Astrocyte of the spinal cord (primary cell): ENCODE measurements at regions not wholly inside any gene's neighbourhood (a gene's known extent, or its start where the extent isn't known, plus 50 kb on each side); places are given as distances from the start of the nearest gene placed in this dataset.
"Not testable (repeated sequence)": the region's sequence is repeated elsewhere in the genome, so short reads cannot be mapped to it uniquely, and the experiment has no call there.

Experiments used
- DNase-seq: peaks from one replicate; pipeline ENCODE4 v3.0.0; 2011; ENCODE audit warnings: low read depth, low spot score
- H3K4me3 ChIP-seq: 2 replicates; pipeline ENCODE4 v1.5.1; 2011; ENCODE audit warnings: low read depth, mild to moderate bottlenecking, low read length, moderate library complexity
- in situ Hi-C: cut with HindIII; loops from 2 replicates; pipeline ENCODE4 v1.10.0; 2017; ENCODE audit warnings: low sequenced_read_pairs
- TF ChIP-seq, protein P1 (sequence below): IDR thresholded peaks from 2 replicates; pipeline ENCODE4 v1.5.1; 2012; ENCODE audit warnings: low read depth, mild to moderate bottlenecking, low read length, inconsistent platforms

- no peak for DNase-seq
Observed at GRCh38 chr3:194189243-194189791, 53.4 kb downstream of the HES1 start.

DNA sequence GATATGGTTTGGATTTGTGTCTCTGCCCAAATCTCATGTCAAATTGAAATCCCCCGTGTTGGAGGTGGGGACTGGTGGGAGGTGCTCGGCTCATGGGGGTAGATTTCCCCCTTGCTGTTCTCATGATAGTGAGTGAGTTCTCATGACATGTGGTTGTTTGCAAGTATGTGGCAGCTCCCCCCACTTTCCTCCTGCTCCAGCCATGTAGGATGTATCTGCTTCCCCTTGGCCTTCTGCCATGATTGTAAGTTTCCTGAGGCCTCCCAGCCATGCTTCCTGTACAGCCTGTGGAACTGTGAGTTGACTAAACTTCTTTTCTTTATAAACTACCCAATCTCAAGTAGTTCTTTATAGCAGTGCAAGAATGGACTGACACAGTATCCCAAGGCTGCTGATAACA lies 55.9 kb downstream of the HES1 start:
- DNase-seq, H3K4me3 ChIP-seq, in situ Hi-C loops: not testable (repeated sequence)

More at GRCh38 chr3:194189243-194189791, 53.4 kb downstream of the HES1 start:
- in situ Hi-C loops = no loop called here
- TF ChIP-seq, protein P1, sequence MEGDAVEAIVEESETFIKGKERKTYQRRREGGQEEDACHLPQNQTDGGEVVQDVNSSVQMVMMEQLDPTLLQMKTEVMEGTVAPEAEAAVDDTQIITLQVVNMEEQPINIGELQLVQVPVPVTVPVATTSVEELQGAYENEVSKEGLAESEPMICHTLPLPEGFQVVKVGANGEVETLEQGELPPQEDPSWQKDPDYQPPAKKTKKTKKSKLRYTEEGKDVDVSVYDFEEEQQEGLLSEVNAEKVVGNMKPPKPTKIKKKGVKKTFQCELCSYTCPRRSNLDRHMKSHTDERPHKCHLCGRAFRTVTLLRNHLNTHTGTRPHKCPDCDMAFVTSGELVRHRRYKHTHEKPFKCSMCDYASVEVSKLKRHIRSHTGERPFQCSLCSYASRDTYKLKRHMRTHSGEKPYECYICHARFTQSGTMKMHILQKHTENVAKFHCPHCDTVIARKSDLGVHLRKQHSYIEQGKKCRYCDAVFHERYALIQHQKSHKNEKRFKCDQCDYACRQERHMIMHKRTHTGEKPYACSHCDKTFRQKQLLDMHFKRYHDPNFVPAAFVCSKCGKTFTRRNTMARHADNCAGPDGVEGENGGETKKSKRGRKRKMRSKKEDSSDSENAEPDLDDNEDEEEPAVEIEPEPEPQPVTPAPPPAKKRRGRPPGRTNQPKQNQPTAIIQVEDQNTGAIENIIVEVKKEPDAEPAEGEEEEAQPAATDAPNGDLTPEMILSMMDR = no peak
- H3K4me3 ChIP-seq = no peak overlapping the region

DNA sequence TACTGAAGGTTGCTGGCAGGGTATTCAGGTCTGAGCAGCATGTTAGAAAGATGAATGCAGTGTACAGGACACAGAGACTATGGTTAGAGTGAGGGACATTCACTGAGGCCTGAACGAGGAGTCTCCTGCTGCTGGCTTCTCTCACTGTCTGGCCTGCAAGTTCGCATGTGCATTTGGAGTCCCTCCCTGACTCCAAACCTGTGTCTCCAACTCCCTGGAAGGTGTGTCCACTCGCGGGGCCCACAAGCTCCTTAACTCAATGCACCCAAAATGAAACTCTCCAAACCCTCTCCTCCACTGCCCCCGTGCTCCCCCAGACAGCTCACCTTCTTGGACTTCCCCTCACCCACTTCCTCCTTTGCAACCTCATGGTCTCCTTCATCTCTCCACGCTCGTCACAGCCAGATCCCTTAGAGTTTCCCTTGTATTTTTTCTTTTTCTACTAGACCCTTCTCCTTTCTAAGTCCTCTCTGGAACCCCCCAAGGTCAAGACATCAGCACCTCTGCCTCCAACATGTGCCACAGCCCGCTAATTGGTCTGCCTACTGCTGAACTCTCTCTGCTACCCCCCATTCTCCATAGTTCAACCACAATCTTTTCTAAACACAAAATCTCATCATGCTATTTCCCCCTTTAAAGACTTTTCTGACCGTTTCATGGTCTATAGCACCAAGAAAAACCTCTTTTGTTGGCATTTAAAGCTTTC lies 58.3 kb downstream of the HES1 start:
- TF ChIP-seq, protein P1 = no peak
- DNase-seq = no peak
- H3K4me3 ChIP-seq = no peak overlapping the region
- in situ Hi-C loops = no loop called here

- in situ Hi-C loops = no loop called here
- TF ChIP-seq, protein P1 = no peak
Observed at GRCh38 chr3:194194757-194195085, 58.8 kb downstream of the HES1 start.

DNA sequence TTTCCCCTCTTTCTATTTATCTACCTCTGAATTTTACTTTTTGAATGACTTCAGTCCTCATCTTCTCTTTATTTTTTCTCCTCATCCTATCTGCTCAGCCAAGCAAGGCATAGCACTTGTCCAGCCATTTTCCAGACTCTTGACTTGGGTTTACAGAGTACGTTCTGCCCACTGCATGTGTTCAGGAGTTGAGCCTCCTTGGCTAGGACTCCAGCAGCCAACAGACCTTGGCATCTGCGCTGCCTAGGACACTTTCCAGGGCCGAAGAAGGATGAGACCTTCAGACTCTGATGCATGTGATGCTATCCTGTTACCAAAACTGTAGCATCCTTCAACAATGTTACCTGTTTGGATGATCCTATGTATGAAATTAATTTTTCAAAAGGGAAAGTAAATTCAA lies 59.7 kb downstream of the HES1 start:
- no peak for DNase-seq
- no peak overlapping the region for H3K4me3 ChIP-seq
- in situ Hi-C loops = no loop called here
- TF ChIP-seq, protein P1 = no peak

More at GRCh38 chr3:194194757-194195085, 58.8 kb downstream of the HES1 start:
- no peak for DNase-seq
- H3K4me3 ChIP-seq = no peak overlapping the region

- in situ Hi-C loops = no loop called here
Observed at GRCh38 chr3:194196876-194197275, 60.9 kb downstream of the HES1 start.

GRCh38 chr3:194197396-194197960 lies 61.5 kb downstream of the HES1 start:
- no peak for DNase-seq
- H3K4me3 ChIP-seq = no peak overlapping the region
- in situ Hi-C loops = no loop called here
- TF ChIP-seq, protein P1 = no peak

More at GRCh38 chr3:194196876-194197275, 60.9 kb downstream of the HES1 start:
- no peak overlapping the region for H3K4me3 ChIP-seq
- TF ChIP-seq, protein P1 = no peak
- DNase-seq = no peak
